ENCODE measurements at regions not wholly inside any gene's neighbourhood (a gene's known extent, or its start where the extent isn't known, plus 50 kb on each side); places are given as distances from the start of the nearest gene placed in this dataset.

- Histone ChIP-seq H3K9me2 (ENCODE audit: low read depth, low read length) (no peaks in the 10 kb centered on the region), H3K4me3 (ENCODE audit: low read depth, low read length, poor library complexity, severe bottlenecking) (no peak overlapping the region), H3K9me3 (ENCODE audit: low read length) (no peaks in the 10 kb centered on the region), H3K36me3 (ENCODE audit: insufficient read depth, low read length) (no peaks in the 10 kb centered on the region), H3K27ac (ENCODE audit: low read depth, low read length, poor library complexity, severe bottlenecking) (no peak overlapping the region), H4K20me1 (ENCODE audit: insufficient read depth, low read length) (no peaks in the 10 kb centered on the region), H3K79me2 (ENCODE audit: insufficient read depth, low read length) (no peaks in the 10 kb centered on the region), H3F3A (ENCODE audit: insufficient read depth, low read length) (no peaks in the 10 kb centered on the region), H3K9ac (ENCODE audit: low read length) (no peak overlapping the region), H3K27me3 (ENCODE audit: insufficient read depth, low read length) (no peaks in the 10 kb centered on the region), H2AFZ (ENCODE audit: low read length) (no peak overlapping the region), H3K4me1 (ENCODE audit: insufficient read depth, low read length, severe bottlenecking) (no peaks in the 10 kb centered on the region), H3K4me2 (ENCODE audit: low read length) (no peak overlapping the region)
- TF ChIP-seq, protein P1, sequence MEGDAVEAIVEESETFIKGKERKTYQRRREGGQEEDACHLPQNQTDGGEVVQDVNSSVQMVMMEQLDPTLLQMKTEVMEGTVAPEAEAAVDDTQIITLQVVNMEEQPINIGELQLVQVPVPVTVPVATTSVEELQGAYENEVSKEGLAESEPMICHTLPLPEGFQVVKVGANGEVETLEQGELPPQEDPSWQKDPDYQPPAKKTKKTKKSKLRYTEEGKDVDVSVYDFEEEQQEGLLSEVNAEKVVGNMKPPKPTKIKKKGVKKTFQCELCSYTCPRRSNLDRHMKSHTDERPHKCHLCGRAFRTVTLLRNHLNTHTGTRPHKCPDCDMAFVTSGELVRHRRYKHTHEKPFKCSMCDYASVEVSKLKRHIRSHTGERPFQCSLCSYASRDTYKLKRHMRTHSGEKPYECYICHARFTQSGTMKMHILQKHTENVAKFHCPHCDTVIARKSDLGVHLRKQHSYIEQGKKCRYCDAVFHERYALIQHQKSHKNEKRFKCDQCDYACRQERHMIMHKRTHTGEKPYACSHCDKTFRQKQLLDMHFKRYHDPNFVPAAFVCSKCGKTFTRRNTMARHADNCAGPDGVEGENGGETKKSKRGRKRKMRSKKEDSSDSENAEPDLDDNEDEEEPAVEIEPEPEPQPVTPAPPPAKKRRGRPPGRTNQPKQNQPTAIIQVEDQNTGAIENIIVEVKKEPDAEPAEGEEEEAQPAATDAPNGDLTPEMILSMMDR (IDR thresholded peaks at IDR 0.05; ENCODE audit: low read length) = no peak
- TF ChIP-seq EZH2 (IDR thresholded peaks at IDR 0.05; ENCODE audit: borderline replicate concordance, low read length) = no peak
These were observed 378.6 kb downstream of the CD109 start for GRCh38 chr6:74074645-74075044.

GRCh38 chr6:74073999-74074398 lies 378.0 kb downstream of the CD109 start:
- H3K4me2 ChIP-seq (ENCODE audit: low read length) = no peak overlapping the region
- TF ChIP-seq EZH2 (IDR thresholded peaks at IDR 0.05; ENCODE audit: borderline replicate concordance, low read length) = no peak
- TF ChIP-seq, protein P1 (IDR thresholded peaks at IDR 0.05; ENCODE audit: low read length) = no peak
- H3K9ac ChIP-seq (ENCODE audit: low read length) = no peak overlapping the region
- H3K27ac ChIP-seq (ENCODE audit: low read depth, low read length, poor library complexity, severe bottlenecking) = no peak overlapping the region
- H3K9me2 ChIP-seq (ENCODE audit: low read depth, low read length) = no peaks in the 10 kb centered on the region
- H2AFZ ChIP-seq (ENCODE audit: low read length) = no peak overlapping the region
- no peaks in the 10 kb centered on the region for H3K79me2 ChIP-seq (ENCODE audit: insufficient read depth, low read length)
- H3K9me3 ChIP-seq (ENCODE audit: low read length) = no peaks in the 10 kb centered on the region
- H3K27me3 ChIP-seq (ENCODE audit: insufficient read depth, low read length) = no peaks in the 10 kb centered on the region
- no peak overlapping the region for H3K4me3 ChIP-seq (ENCODE audit: low read depth, low read length, poor library complexity, severe bottlenecking)
- no peaks in the 10 kb centered on the region for H4K20me1 ChIP-seq (ENCODE audit: insufficient read depth, low read length)
- H3K36me3 ChIP-seq (ENCODE audit: insufficient read depth, low read length) = no peaks in the 10 kb centered on the region
- H3F3A ChIP-seq (ENCODE audit: insufficient read depth, low read length) = no peaks in the 10 kb centered on the region
- H3K4me1 ChIP-seq (ENCODE audit: insufficient read depth, low read length, severe bottlenecking) = no peaks in the 10 kb centered on the region

DNA sequence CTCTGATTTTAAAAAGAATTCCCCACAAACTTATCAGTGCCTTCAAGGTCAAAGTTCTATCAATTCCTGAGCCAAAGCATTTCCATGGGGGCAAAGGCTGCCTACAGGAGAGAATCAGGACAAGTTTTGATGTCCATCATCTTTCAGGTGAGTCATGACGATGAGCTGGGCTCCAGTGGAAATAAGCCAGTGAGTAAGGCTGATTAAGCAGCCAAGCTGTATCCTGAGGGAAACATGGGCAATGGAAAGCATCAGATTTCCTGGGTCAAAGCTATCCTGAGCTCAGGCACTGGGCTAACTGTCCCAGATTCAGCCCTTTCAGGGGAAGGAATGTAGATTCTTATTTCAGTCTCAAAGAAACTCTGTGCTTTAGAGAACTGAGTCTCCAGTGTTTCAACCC lies 377.4 kb downstream of the CD109 start:
- Histone ChIP-seq H3K79me2 (ENCODE audit: insufficient read depth, low read length) (no peaks in the 10 kb centered on the region), H3K27ac (ENCODE audit: low read depth, low read length, poor library complexity, severe bottlenecking) (no peak overlapping the region), H3K36me3 (ENCODE audit: insufficient read depth, low read length) (no peaks in the 10 kb centered on the region), H4K20me1 (ENCODE audit: insufficient read depth, low read length) (no peaks in the 10 kb centered on the region), H3K9me3 (ENCODE audit: low read length) (no peaks in the 10 kb centered on the region), H2AFZ (ENCODE audit: low read length) (no peak overlapping the region), H3K9ac (ENCODE audit: low read length) (no peak overlapping the region), H3K4me3 (ENCODE audit: low read depth, low read length, poor library complexity, severe bottlenecking) (no peak overlapping the region), H3K9me2 (ENCODE audit: low read depth, low read length) (no peaks in the 10 kb centered on the region), H3K27me3 (ENCODE audit: insufficient read depth, low read length) (no peaks in the 10 kb centered on the region), H3K4me1 (ENCODE audit: insufficient read depth, low read length, severe bottlenecking) (no peaks in the 10 kb centered on the region), H3F3A (ENCODE audit: insufficient read depth, low read length) (no peaks in the 10 kb centered on the region), H3K4me2 (ENCODE audit: low read length) (no peak overlapping the region)
- TF ChIP-seq, protein P1 (IDR thresholded peaks at IDR 0.05; ENCODE audit: low read length) = no peak
- TF ChIP-seq EZH2 (IDR thresholded peaks at IDR 0.05; ENCODE audit: borderline replicate concordance, low read length) = no peak
